Limb (tissue), 2 donors: ENCODE measurements at regions not wholly inside any gene's neighbourhood (a gene's known extent, or its start where the extent isn't known, plus 50 kb on each side); places are given as distances from the start of the nearest gene placed in this dataset.
"Not testable (repeated sequence)": the region's sequence is repeated elsewhere in the genome, so short reads cannot be mapped to it uniquely, and the experiment has no call there.

ENCODE experiments used
- DNase-seq, 2 donors: peaks; one replicate each; pipeline ENCODE4 v3.0.0-alpha.2; 2016; ENCODE audit errors: extremely low spot score in 2 of 2

DNA sequence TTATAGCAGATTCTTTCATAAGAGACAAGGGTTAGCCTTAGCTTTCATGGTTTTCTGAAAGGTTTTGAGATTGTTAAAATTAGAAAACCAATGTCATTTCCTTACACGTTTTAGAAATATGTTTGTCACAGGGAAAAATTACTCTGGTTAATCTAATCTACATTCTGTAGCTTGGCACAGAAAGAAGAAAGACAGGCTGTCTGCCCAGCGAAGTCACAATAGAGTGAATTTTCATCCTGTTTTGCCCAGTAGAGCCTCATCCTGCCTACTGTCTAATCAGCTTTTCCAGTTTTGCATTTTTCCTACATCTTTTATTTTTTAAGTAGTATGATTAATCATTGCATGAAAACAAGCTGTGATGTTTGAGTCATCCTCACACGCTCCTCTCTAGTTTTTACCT lies 688.8 kb downstream of the MTRR start:
- DNase-seq = no peak

DNA sequence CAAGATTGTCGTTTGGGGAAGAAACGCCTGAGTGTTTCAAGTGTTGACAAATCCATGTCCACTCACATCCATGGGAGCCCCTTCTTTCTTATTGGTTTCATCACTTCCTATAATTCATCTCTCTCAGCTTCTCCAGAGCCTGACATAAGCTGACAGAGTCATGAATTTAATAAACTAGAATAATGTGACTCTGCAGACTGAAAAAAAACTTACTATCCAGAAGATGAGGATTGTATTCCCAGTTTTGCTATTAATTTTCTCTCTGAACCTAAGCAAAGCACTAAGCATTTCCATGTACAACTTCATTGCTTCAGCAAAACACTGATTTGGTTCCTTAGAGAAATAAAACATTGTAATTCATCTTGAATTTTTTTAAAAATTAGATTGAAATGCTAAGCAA lies 691.8 kb downstream of the MTRR start:
- DNase-seq = no peak

DNA sequence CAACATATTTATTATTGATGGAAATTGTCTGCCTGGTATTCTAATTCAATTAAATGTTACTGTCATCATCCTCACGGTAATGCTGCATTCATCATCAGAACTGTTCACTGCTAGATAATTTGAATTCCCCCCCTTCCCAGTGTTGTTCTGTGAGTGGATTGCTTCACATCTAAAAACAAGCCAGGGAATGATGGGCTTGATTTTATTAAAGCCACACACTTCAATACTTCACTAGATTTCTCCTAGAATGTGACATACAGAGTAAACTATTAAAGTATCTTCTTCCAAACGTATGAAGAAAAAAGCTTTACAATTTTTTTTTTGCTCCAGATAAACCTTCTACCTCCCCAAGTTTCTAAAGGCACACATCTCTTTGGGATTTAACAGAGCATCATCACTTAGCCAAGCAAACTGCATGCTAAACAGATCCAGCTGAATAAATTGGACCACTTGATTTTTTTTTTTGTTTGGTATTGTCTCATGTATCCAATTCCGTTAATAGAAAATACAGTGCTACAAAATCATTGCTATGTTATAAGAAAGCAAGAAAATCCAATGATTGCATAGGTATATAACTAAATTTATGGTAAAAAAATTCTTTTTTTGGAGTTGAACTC lies 692.4 kb downstream of the MTRR start:
- no peak for DNase-seq

DNA sequence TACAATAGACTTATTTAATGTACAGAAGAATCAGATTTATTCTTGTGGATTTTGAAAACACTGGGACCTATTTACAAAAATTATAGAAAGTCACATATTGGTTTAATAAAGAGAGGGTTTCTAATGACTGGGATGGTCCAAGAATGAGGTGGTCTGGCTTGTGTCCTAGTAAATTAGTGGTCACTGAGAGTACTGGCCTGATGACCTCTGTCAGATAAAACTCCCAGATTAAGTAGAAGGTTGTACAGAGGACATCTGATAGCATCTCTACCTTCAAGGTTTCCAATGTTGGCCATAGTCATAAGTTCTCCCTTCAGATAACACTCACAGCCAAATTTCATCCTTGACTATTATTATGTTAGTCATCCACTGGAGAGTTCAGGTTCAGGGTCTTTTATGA lies 692.9 kb downstream of the MTRR start:
- no peak for DNase-seq

DNA sequence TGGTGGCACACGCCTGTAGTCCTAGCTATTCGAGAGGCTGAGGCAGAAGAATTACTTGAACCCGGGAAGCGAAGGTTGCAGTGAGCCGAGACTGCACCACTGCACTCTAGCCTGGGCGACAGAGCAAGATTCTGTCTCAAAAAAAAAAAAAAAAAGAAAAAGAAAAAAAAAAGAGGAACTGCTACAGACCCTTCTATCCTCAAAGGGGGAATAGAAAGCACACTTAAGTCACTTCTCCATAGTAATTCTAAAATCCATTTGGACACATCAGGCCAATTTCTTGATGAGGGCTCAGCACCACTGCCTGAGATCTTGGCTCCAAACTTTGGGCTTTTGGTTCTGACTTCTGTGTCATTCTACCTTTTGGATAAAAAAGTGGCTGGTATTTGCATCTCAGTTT lies 694.6 kb downstream of the MTRR start:
- DNase-seq = not testable (repeated sequence)

DNA sequence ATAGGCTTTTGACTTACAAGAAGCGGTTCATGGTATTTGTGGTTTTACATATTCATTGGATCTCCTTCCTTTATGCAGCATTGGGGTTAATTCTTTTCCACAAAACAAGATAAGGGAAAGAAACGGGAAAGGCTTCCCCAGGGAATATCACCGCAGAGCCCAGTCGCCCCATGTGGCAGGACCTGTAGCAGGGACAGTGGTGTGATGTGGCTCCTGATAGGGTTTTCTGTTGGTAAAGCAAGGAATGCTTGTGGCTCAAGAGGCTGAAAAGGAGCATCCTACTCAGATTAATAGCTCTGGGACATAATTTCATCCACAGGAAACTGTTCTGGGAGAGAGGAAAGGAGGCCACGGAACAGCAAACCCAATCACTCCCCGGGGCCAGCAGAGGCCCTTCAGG lies 699.9 kb downstream of the MTRR start:
- no peak for DNase-seq

DNA sequence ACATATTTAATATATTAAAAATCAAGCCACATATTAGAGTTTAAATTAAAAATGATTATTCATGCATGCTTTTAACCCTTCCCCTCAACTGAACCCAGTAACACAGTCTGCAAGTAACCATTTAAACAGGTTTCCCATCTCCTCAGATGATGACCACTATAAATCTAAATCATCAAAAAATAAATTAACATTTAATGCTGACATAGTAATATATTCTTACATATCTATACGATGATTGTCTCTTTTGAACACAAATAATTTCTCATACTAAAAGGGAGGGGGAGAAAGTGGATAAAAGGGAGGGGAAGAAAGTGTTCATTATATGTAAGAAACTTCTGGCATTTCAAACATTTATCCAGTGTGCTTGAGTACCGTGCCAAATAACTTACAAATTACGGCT lies 701.6 kb downstream of the MTRR start:
- no peak for DNase-seq

DNA sequence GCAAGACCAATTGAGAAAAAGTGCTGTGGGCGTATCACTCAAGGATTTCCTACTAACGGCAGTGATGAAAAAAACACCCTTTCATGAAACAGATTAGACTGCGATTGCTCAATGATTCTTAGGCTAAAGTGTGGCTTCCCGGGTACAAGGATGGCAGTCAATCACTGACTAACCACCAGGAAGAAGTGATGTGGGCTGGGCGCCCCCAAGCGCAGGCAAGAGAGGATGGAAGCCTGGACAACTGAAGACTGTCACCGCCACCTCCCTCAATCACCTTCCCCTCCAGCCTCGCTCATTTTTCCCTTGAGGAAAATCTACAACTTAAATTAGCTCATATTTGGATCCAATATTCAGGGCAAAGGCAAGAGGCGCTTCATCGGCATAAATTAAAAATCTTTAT lies 707.2 kb downstream of the MTRR start:
- no peak for DNase-seq

DNA sequence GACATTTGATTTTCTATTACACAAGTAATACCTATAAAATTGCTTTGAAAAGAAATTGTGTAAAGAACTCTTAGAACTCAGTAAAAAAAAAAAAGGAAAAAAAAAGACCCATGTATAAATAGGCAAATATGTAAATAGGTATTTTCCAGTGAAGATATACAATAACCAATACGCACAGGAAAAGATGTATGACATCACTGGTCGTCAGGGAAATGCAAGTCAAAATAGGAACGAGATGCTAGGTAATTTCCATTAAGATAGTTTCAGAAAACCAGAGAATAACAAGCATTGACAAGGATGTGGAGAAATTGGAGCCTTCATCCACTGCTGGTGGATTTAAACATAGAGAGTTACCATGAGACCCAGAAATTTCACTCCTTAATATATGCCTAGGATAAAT lies 708.8 kb downstream of the MTRR start:
- no peak for DNase-seq

DNA sequence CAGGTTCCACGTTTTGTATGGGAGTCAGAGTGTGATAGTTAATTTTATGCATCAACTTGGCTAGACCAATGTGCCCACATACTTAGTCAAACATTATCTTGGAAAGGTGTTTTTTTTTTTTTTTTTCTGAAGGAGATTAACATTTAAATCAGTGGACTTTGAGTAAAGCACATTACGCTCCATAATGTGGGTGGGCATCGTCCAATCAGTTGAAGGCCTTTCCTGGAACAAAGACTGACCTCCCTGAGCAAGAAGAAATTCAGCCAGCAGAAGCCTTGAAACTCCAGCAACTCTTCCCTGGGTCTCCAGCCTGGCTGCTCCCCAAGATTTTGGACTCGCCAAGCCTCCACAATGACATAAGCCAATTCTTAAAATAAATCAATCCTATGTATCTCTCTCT lies 711.4 kb downstream of the MTRR start:
- no peak for DNase-seq

DNA sequence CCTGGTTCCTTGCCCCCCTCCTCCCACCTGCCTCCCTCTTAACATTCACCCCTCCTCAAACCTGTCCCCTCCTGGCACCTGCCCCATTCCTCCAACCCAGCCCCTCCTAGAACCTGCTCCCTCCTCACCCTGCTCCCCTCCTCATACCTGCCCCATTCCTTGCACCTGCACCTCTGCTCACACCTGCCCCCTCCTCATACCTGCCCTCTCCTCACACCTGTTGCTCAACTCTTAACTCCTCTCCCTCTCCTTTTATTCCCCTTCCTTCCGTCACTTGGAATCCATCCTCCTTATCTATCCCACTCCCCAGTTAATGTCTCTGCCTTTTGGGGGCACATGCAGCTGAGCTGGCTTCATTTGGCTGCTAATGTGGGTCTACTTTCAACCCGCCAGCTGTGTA lies 712.1 kb downstream of the MTRR start:
- DNase-seq = no peak

DNA sequence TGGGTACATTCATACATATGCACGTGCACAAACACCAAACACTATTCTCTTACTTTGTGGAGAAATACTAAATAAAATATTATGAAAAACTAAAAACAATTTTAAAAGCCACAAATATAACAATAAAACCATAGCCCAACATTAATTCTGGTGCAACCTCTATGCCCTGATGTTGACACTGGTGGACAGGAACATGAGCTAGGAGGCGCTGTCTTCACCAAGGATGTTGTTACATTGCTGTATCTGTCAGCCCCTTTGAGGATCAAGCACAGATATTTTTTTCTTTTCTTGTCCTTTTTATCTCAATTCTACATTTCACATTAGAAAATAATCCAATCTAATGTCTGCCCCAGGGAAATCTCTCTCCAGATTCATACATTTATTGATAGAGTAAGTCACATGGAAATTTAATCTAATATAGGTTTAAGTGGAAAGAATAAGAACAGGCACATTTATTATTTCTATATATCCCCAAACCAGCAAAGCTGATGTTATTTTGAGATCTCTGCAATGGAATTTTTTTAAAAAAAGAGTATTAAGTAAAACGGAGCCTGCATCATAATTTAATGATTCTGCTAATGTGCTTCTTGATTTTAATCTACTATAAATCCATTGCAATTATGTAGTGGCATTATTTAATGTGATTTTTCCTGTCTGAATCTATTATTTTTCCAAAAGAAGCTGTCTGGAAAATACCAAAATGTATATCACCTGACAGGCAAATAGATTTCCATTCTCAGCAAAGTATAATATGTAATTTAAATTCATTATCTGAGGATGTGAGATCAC lies 716.5 kb downstream of the MTRR start:
- no peak for DNase-seq

DNA sequence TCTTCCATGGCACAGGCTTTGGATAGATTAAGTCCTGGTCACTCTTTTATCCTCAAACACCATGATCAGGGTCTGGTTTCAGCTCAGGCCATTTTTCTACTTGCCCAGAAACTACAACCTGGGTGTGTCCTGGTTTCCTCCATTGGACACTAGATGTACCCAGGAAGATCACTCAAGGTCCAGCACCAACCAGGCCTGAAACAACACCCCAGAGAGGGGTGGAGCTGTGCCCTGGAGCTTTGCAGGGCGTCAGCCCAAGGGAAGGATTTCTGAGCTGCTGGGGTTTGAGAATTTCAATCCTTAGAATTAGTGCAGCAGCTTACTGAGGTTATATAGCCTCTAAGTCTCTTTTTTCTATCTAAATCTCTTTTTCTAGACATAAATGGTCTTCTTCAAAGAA lies 722.0 kb downstream of the MTRR start:
- DNase-seq = no peak

DNA sequence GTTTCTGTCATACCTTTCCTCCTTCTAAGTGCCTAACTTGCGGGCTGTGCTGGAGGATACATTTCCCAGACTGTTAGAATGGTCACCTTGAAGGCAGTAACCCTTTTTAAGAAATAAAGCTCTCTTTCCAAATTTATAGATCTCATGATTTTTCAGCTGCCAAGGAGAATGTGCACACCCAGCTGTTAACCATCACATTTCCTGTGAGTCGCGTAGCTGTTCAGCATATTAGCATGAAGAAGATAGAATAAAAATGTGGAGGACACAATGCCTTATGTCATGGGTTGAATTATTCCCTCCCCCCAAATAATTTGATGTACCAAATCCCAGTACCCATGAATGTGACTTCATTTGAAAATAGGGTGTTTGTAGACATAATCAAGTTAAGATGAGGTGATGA lies 729.4 kb downstream of the MTRR start:
- no peak for DNase-seq

DNA sequence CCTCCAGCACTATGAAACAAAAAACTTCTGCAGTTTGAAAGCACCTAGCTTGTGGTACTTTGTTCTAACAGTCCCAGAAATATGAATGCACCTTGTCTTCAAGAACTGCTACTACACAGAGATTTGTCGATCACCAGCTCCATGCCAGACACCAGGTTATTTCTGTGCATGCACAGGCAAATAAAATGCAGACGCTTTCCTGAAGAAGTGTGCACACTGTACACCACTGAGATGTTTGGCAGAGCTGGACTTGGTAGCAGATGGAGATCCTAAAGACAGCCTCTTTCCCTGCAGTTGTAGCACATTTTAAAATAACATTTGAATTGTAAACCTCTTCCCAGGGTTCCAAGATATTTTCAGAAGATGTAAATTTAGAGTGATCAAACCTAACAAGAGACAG lies 730.0 kb downstream of the MTRR start:
- DNase-seq = no peak

DNA sequence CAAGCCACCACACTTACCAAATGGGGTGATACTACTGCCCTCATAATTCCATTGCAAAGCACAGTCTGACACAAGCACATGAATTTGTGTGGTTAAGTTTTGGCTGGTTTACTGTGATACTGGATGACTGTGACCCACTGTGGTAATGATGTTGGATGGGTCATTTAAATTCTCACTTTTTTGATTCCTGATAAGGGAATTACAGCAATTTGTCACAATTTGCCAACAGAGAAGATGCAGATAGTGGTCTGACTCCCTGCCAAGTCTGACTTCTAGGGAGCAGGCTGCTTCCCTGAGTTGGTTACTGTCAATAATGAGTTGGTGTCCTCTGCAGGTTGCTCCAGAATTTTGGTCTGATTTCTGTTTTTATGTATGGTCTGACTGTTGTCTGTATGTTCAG lies 731.9 kb downstream of the MTRR start:
- DNase-seq = no peak

DNA sequence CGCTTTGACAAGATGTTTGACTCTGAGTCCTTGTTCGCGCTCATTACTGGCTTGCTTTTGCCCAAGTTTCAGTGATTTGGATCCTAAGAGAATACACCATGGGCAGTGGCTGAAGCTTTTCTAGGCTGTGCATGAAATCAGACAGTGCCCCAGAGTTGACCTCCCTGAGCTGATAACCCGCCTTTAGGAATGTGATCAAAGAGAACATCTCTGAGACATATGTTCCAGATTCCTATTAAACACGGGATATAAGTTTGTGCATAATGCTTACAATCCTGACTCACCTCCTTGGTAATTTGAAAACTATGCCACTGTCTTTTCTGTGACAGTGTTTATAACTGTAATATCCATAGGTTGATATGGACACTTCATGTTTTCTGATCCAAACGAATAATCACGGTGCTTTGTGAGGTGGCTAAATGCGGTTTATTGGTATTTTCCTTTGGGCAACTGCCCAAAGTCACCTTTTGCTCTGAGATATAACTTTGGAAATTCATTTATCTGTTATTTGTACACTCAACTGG lies 732.9 kb downstream of the MTRR start:
- no peak for DNase-seq

DNA sequence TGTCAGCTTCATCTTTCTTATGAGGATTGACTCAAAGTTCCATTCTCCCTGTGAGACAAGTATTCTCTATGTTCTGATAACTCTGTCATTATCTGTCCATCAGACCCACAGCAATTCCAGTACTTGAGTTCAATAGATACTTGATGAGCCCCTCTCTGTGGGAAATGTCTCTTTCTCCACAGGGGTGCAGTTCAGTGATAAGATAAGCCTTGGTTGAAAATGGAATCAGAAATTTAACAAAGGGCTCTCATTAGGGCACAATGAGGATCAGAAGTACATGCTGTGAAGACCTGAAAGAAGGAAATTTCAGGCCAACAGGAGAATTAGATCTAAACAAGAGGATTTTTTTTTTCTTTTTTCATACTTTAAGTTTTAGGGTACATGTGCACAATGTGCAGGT lies 737.3 kb downstream of the MTRR start:
- no peak for DNase-seq

DNA sequence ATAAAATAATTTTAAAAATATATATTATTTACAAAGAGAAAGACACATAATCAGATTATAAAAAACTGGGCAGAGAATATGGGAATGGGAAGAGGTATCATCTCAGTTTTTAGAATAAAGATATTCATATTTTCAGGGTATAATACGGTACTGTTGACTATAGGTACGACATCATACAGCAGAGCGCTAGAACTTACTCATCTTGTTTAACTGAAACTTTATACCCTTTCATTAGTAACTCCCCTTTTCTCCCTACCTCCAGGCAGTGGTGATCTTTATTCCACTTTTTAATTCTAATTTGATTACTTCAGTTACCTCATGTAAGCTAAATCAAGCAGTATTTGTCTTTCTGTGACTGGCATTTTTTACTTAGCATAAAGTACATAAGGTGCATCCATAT lies 742.1 kb downstream of the MTRR start:
- DNase-seq = no peak

DNA sequence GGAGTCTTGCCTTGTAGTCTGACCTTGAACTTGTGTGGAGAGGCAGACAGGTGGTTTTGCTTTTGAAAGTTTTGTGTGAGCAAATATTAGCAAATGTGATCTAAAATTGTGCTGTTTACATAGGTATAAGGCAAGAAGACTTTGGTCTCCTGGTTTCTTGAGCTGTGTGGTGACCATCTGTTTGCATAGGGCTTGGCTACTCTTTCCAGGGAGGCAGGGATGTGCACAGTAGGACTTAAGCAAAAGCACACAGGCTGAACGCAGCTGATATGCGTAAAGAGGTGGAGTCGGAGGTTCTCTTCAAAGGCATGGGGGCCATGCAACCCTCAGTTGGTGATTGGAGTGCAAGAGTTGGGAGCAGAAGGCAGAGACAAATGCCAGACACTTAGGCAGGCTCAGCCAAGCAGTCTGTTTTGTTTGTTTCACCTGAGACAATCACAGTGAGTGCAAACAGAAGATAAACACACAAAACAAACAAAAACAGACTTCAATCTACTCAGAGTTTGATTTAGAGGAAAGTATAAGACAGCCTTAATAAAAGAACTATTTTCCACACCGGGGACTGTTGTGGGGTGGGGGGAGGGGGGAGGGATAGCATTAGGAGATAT lies 744.2 kb downstream of the MTRR start:
- no peak for DNase-seq

DNA sequence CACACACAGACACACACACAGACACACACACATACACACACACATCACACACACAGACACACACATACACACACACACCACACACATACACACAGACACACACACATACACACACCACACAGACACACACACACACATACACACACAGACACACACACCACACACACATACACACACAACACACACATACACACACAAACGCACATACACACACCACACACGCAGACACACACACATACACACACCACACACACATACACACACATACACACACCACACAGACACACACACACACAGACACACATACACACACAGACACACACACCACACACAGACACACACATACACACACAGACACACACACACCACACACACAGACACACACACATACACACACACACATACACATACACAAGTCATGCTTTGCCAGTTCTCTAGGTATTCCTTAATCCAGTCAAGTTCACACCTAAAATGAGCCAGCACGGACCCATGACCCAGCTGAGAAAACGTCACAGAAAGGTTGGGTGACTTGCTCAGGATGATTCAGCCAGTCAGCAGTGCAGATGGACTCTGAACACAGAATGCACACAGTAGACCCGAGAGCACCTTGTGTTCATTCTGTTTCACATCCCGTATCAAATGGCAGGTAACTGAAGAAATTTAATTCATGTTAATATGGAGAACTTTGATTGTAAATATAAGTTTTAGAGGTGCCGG lies 746.4 kb downstream of the MTRR start:
- DNase-seq = no peak

DNA sequence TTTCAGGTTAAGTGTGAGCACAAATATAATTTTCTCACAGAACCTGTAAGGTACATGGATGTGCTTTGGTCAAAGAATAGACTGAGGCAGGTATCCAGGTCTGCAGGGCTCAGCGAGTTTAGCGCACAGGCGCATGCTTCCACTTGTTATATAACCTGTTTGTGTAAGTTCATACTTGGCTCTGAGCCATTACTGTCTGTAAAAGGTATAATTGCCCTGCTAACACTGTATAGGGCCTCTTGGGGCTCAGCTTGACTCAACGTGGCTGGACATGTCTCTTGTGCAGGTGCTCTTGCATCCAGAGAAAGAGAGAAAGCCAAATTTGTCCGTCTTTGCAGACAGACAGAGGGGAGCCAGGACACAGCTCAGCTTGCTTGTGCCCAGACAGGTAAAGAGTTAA lies 759.6 kb downstream of the MTRR start:
- no peak for DNase-seq
